GM12874 (cell line): ENCODE measurements at regions not wholly inside any gene's neighbourhood (a gene's known extent, or its start where the extent isn't known, plus 50 kb on each side); places are given as distances from the start of the nearest gene placed in this dataset.

Experiments used
- TF ChIP-seq, protein P1 (sequence below): IDR thresholded peaks from 2 replicates; pipeline ENCODE4 v1.5.1; 2011; ENCODE audit warnings: low read depth, mild to moderate bottlenecking, control low read depth, low read length, moderate library complexity; ENCODE audit not compliant: insufficient read depth

DNA sequence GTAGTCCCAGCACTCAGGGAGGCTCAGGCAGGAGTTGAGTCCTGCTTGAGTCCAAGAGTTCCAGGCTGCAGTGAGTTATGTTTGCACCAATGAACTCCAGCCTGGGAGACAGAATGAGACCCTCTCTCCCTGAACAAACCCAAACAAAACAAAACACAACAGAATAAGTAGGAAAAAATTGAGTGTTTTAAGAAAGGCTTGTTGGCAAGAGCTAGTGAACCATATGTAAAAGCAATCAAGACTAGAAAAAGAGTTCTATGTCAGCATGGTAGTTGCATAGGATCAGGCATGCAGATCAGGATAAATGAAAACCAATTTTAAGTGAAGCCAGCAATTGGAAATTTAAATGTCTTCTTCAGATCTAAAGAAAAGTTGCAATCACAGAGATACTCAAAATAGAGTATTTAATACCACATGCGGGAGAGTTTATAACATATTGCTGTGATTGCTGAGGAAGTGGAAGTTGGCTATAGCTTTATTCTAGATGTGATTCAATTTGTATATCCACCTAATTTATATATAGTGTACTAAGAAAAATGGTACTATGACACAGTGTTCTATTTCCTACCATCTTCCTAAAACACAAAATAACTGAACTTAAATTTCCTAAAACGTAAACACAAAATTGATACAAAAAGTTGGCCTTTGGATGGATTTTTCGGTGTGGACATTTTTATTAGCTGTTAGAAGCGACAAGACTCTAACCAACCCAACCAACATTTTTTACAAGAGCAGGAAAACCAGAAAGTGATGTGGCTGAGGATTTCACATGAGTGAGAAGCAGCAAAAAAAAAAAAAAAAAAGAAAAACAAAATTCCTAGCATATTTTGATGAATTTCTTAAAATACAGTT lies 101.9 kb upstream of the ROBO1 start:
- TF ChIP-seq, protein P1, sequence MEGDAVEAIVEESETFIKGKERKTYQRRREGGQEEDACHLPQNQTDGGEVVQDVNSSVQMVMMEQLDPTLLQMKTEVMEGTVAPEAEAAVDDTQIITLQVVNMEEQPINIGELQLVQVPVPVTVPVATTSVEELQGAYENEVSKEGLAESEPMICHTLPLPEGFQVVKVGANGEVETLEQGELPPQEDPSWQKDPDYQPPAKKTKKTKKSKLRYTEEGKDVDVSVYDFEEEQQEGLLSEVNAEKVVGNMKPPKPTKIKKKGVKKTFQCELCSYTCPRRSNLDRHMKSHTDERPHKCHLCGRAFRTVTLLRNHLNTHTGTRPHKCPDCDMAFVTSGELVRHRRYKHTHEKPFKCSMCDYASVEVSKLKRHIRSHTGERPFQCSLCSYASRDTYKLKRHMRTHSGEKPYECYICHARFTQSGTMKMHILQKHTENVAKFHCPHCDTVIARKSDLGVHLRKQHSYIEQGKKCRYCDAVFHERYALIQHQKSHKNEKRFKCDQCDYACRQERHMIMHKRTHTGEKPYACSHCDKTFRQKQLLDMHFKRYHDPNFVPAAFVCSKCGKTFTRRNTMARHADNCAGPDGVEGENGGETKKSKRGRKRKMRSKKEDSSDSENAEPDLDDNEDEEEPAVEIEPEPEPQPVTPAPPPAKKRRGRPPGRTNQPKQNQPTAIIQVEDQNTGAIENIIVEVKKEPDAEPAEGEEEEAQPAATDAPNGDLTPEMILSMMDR, result no peak

DNA sequence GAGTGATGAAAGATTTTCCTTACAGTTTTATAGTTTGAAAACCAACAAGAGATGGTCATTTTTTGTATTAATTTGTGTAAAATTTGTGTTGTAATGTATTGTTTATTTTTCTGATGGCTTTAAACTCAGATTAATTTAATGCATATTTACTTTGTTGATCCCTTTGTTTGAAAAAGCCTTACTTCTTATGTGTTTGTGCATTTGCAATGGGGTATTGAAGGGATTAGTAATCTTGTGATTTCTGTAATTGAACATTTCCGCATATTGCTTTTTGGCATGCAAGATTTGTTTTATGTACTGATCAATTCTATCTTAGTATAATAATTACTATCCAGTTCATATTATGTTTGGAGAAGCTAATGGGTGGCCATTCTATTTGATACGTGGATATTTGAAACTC lies 98.4 kb upstream of the ROBO1 start:
- TF ChIP-seq, protein P1, result no peak

DNA sequence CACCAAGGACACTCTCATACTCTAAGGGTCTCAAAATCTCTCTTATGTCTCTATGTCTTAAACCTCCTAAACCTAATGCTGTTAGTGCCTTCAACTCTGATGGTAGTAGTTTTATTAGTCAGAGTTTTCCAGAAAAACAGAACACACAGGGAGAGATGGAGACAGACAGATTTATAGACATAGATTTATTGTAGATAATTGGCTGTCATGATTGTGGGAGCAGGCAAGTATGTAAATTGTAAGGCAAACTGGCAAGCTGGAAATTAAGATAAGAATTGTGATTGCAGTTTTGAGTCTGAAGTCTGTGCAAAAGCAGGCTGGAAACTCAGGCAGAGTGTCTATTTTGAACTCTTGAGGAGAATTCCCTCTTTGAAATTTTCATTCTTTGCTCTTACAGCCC lies 96.3 kb upstream of the ROBO1 start:
- TF ChIP-seq, protein P1, result no peak

DNA sequence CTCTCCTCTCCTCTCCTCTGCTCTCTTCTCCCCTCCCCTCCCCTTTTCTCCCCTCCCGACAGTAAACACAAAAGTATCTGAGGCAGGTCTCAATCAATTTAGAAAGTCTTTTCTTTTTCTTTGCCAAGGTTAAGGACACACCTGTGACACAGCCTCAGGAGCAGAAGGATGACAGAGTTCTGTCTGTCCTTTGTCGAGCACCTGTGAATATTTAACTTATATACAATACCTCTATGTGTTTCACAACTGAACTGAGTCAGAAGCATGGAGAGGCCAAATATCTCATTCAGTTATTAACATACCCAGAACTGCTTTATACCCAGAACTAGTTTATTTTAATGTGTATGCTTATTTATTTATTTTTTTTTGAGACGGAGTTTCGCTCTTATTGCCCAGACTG lies 81.1 kb upstream of the ROBO1 start:
- TF ChIP-seq, protein P1, result no peak

DNA sequence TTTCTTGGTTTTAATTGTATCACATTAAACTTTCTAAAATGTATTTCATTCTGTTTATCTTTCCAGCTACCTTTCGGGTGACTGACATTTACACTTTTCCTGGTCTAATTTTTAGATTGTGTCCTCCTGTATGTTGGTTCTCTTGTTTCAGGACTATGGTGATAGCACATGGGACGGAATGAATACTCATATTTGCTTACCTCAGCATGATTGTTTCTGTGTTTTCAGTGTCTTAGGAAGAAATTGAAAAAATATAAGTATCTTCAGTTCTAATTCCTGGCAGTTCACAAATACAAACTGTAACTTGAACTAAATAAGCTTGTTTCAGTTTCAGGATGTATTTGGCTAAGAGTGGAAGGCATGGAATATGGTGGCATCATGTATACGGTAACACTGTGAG lies 80.1 kb upstream of the ROBO1 start:
- TF ChIP-seq, protein P1, result no peak

DNA sequence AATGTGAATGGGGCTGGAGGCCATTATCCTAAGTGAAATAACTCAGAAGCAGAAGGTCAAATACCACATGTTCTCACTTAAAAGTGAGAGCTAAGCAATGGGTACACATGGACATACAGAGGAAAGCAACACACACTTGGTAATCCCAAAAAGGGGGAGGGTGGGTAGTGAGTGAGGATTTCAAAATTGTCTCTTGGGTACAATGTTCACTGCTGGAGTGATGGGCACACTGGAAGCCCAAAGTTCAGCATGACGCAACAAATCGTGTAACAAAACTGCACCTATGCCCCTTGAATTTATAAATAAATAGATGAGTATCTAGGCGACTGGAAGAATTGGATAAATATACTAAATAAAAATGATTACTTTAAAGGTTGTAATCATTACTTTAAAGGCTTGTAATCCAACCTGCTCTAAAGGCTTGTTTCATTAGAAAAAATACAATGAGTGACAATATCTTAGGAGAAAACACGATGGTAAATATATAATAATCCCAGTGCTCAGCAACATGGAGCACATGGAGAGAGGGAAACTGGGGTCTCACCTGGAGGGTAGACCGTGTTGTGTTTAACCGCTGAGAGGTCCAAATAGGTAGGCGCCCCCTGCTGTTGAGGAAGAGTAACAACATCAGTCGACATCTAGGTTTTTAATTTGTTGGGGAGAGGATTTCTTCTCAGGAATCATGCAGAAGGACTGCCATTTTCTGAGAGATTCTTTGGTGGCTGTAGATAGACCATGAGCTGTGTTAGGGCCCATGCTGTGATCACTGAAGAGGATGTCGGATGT lies 78.5 kb upstream of the ROBO1 start:
- TF ChIP-seq, protein P1, result peak; percentile 53

DNA sequence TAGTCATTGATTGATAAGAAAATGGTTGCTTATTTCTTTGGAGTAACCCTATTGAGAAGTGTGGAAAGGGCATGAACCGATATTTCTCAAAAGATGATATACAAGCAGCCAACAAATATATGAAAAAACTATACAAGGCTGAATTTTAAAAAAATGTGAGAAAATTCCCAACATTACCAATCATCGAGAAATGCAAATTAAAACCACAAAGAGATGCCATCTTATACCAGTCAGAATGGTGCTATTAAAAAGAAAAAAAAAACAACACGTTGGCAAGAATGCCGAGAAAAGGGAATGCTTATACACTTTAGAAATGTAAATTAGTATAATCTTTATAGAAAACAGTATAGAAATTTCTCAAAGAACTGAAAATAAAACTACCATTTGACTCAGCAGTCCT lies 77.7 kb upstream of the ROBO1 start:
- TF ChIP-seq, protein P1, result no peak
